SK-N-SH (cell line): ENCODE measurements at regions not wholly inside any gene's neighbourhood (a gene's known extent, or its start where the extent isn't known, plus 50 kb on each side); places are given as distances from the start of the nearest gene placed in this dataset.

Source experiments
- CTCF ChIA-PET: fragments of 300-600, 350-600 bp; formaldehyde crosslinking; extraction: SDS; loops from one replicate; lab custom pipeline; 2021; lab: Yijun Ruan, JAX
- POLR2A ChIA-PET: fragments of 350-600 bp; sonication (Branson Sonifier 250); formaldehyde crosslinking; extraction: SDS; loops from one replicate; lab custom pipeline; 2020; ENCODE audit warnings: antibody characterized with exemption, inconsistent platforms; lab: Yijun Ruan, JAX
- DNase-seq: peaks from one replicate; pipeline ENCODE4 v3.0.0; 2012
- H2AFZ ChIP-seq: fragments of 200-600 bp; sonication (generic); 2 replicates; pipeline ENCODE4 v1.8.1; 2016; ENCODE audit warnings: antibody characterized with exemption, mild to moderate bottlenecking, low read depth
- H3F3A ChIP-seq: fragments of 200-600 bp; sonication (generic); replicated peaks from 2 replicates; pipeline ENCODE3; 2016; ENCODE audit warnings: antibody characterized with exemption, mild to moderate bottlenecking; ENCODE audit not compliant: insufficient read depth
- H3K27ac ChIP-seq, 2 experiments: fragments of 200-500 bp in 1 of 2; fragments of 200-600 bp in 1 of 2; sonication (Bioruptor generic) in 1 of 2; sonication (generic), shearing (Covaris generic) in 1 of 2; 2 replicates each; pipeline versions ENCODE4 v1.5.1 to v1.6.1; 2014 to 2016; ENCODE audit warnings: low read depth in 2 of 2, inconsistent platforms in 1 of 2, low read length in 1 of 2, mild to moderate bottlenecking in 1 of 2, mixed read lengths in 1 of 2
- H3K27me3 ChIP-seq: fragments of 200-600 bp; sonication (generic), shearing (Covaris generic); 2 replicates; pipeline ENCODE4 v1.6.1; 2016; ENCODE audit warnings: mixed run types; ENCODE audit not compliant: insufficient read depth
- H3K36me3 ChIP-seq, 2 experiments: fragments of 200-500 bp in 1 of 2; fragments of 200-600 bp in 1 of 2; sonication (Bioruptor generic) in 1 of 2; sonication (generic) in 1 of 2; replicated peaks in 1 of 2; 2 replicates each; pipeline versions ENCODE3 to v1.5.1; 2014 to 2016; ENCODE audit warnings: low read length in 1 of 2, mild to moderate bottlenecking in 1 of 2; ENCODE audit not compliant: insufficient read depth in 2 of 2, control insufficient read depth in 1 of 2
- H3K4me1 ChIP-seq, 2 experiments: fragments of 200-500 bp in 1 of 2; fragments of 200-600 bp in 1 of 2; sonication (Bioruptor generic) in 1 of 2; sonication (generic), shearing (Covaris generic) in 1 of 2; 2 replicates each; pipeline versions ENCODE4 v1.5.1 to v1.6.1; 2014 to 2016; ENCODE audit warnings: low read depth in 1 of 2, low read length in 1 of 2, mixed run types in 1 of 2; ENCODE audit not compliant: insufficient read depth in 2 of 2, control insufficient read depth in 1 of 2
- H3K4me2 ChIP-seq: fragments of 200-600 bp; sonication (generic), shearing (Covaris generic); 2 replicates; pipeline ENCODE4 v1.6.1; 2017; ENCODE audit warnings: mixed run types
- H3K4me3 ChIP-seq, 2 experiments: fragments of 200-500 bp in 1 of 2; fragments of 200-600 bp in 1 of 2; sonication (Bioruptor generic) in 1 of 2; sonication (generic), shearing (Covaris generic) in 1 of 2; 2 replicates each; pipeline versions ENCODE4 v1.5.1 to v1.8.1; 2014 to 2016; ENCODE audit warnings: low read depth in 2 of 2, inconsistent platforms in 1 of 2, low read length in 1 of 2, mild to moderate bottlenecking in 1 of 2, mixed read lengths in 1 of 2, moderate library complexity in 1 of 2
- H3K79me2 ChIP-seq: fragments of 200-600 bp; sonication (generic); 2 replicates; pipeline ENCODE4 v1.8.1; 2017; ENCODE audit warnings: mild to moderate bottlenecking; ENCODE audit not compliant: insufficient read depth
- H3K9ac ChIP-seq: fragments of 200-600 bp; sonication (generic); 2 replicates; pipeline ENCODE4 v1.6.1; 2017; ENCODE audit warnings: mixed run types
- H3K9me2 ChIP-seq: fragments of 200-600 bp; sonication (generic); 2 replicates; pipeline ENCODE4 v1.6.1; 2017; ENCODE audit warnings: mixed run types
- H3K9me3 ChIP-seq: fragments of 200-600 bp; sonication (generic); 2 replicates; pipeline ENCODE4 v1.6.1; 2017; ENCODE audit warnings: mixed run types, mild to moderate bottlenecking, moderate library complexity
- H4K20me1 ChIP-seq: fragments of 200-600 bp; sonication (generic); 2 replicates; pipeline ENCODE4 v1.6.1; 2017; ENCODE audit warnings: mild to moderate bottlenecking, mixed run types; ENCODE audit not compliant: insufficient read depth
- EZH2phosphoT487 ChIP-seq: fragments of 200-600 bp; sonication (generic); IDR thresholded peaks from 2 replicates; pipeline ENCODE4 v1.6.1; 2017; ENCODE audit warnings: low read depth, mixed run types, mild to moderate bottlenecking, antibody characterized with exemption, moderate library complexity, borderline replicate concordance
- FOXJ3 ChIP-seq: sonication (generic); formaldehyde crosslinking; IDR thresholded peaks from 2 replicates; pipeline ENCODE4 v1.5.1; 2020; ENCODE audit warnings: mild to moderate bottlenecking, missing genetic modification reagents
- FOXM1 ChIP-seq: IDR thresholded peaks from 2 replicates; pipeline ENCODE4 v1.4.0; 2012; ENCODE audit warnings: low read depth, mild to moderate bottlenecking
- MXI1 ChIP-seq: IDR thresholded peaks from 2 replicates; pipeline ENCODE4 v1.6.1; 2012; ENCODE audit warnings: mild to moderate bottlenecking, low read depth, low read length, improper control_type of control experiment
- RAD21 ChIP-seq: IDR thresholded peaks from 2 replicates; pipeline ENCODE4 v1.6.1; 2012; ENCODE audit warnings: mild to moderate bottlenecking, low read length
- RCOR1 ChIP-seq: fragments of 150-350 bp; IDR thresholded peaks from 2 replicates; pipeline ENCODE4 v1.6.1; 2017; ENCODE audit warnings: antibody characterized with exemption, low read length
- RFX5 ChIP-seq: IDR thresholded peaks from 2 replicates; pipeline ENCODE4 v1.6.1; 2012; ENCODE audit warnings: mild to moderate bottlenecking, improper control_type of control experiment, low read length
- TCF12 ChIP-seq: IDR thresholded peaks from 2 replicates; pipeline ENCODE4 v1.4.0; 2012
- WGBS: methylation state at CpG from one replicate; pipeline ENCODE4 v1.1.6; 2017; ENCODE audit warnings: low lambda C conversion rate; 5-methylcytosine and 5-hydroxymethylcytosine counted together
- TF ChIP-seq, protein P1 (sequence below): IDR thresholded peaks from 2 replicates; pipeline ENCODE4 v1.4.0; 2012; ENCODE audit warnings: low read depth, borderline replicate concordance
- TF ChIP-seq, protein P2 (sequence below): IDR thresholded peaks from 2 replicates; pipeline ENCODE4 v1.4.0; 2012; ENCODE audit warnings: low read depth, borderline replicate concordance
- TF ChIP-seq, protein P3 (sequence below): IDR thresholded peaks from 2 replicates; pipeline ENCODE4 v1.6.1; 2012; ENCODE audit warnings: mild to moderate bottlenecking, low read depth, low read length, moderate library complexity
- TF ChIP-seq, protein P4 (sequence below): IDR thresholded peaks from 2 replicates; pipeline ENCODE4; 2012
- TF ChIP-seq, protein P5 (sequence below): IDR thresholded peaks from 2 replicates; pipeline ENCODE4 v1.4.0; 2012; ENCODE audit warnings: low read depth

DNA sequence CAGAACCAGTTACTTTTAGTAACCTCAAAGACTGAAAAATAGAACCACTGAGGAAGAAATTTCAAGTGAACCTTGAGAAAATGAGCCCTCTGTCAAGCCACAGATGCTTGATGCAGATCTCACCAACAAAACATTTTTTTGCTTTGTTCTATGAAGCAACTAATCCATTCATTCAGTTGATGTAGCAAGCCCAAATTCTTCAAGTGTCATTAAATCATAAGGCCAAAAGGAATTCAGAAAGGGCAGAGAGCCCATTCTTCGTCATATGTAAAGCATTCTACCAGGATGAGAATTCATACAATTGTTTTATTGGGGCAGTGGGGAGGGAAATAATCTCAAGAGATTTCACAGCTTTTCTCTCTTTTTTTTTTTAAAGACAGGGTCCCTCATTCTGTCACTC is 218.0 kb upstream of the RGS6 start (continued):
- TF ChIP-seq, protein P1, sequence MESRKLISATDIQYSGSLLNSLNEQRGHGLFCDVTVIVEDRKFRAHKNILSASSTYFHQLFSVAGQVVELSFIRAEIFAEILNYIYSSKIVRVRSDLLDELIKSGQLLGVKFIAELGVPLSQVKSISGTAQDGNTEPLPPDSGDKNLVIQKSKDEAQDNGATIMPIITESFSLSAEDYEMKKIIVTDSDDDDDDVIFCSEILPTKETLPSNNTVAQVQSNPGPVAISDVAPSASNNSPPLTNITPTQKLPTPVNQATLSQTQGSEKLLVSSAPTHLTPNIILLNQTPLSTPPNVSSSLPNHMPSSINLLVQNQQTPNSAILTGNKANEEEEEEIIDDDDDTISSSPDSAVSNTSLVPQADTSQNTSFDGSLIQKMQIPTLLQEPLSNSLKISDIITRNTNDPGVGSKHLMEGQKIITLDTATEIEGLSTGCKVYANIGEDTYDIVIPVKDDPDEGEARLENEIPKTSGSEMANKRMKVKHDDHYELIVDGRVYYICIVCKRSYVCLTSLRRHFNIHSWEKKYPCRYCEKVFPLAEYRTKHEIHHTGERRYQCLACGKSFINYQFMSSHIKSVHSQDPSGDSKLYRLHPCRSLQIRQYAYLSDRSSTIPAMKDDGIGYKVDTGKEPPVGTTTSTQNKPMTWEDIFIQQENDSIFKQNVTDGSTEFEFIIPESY, result no peak
- TF ChIP-seq, all 33 proteins: peak for 7

DNA sequence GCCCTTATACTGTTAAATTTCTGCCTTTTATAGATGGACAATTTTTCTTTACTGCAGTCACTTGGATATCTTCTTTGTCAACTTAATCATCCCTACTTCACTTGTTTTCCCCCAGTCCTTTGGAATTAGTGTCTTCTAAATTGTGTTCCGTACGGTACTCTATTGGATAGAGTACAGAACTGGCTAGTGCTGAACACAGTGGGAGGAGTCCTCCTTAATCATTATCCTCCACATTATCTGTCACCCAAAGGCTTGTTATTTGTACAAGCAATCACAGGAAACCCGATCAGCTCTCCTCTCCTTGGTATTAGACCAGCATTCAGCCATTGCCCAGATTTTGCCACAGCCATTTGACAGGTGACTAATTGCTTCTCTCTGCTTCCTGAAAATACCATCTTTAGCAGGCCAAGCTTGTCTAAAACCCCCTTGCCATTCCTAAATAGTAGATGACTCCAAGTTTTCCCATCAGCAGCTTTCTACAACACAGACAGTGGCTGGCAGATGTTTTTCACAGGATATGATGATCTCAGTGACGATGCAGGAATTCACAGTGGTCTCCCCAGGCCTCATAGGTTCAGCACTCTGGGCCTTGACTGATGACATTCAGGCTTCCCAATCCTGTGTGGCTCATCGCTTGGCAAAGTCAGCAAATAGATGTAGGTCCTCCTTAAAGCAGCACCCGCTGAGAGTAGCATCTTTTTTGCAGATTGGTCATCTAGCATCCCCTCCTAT is 216.0 kb upstream of the RGS6 start:
- peaks cover 43% of the 10 kb centered on the region for H3F3A ChIP-seq
- H3K4me1 ChIP-seq, result peaks cover 5 to 59% of the 10 kb centered on the region in 2 experiments
- H3K9me2 ChIP-seq, result no peaks in the 10 kb centered on the region
- H3K4me2 ChIP-seq, result peak overlapping the region; percentile 25; the same call in 1 of the 2 replicates
- no peak for TF ChIP-seq RFX5
- TF ChIP-seq, protein P2, sequence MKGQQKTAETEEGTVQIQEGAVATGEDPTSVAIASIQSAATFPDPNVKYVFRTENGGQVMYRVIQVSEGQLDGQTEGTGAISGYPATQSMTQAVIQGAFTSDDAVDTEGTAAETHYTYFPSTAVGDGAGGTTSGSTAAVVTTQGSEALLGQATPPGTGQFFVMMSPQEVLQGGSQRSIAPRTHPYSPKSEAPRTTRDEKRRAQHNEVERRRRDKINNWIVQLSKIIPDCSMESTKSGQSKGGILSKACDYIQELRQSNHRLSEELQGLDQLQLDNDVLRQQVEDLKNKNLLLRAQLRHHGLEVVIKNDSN, result no peak
- no peak for TF ChIP-seq FOXJ3 (CRISPR knock-in tag)
- TF ChIP-seq TCF12, result 0 out of 2 replicates have a peak, but pooled peaks have one; percentile 6
- no peak for TF ChIP-seq FOXM1
- TF ChIP-seq, protein P3, sequence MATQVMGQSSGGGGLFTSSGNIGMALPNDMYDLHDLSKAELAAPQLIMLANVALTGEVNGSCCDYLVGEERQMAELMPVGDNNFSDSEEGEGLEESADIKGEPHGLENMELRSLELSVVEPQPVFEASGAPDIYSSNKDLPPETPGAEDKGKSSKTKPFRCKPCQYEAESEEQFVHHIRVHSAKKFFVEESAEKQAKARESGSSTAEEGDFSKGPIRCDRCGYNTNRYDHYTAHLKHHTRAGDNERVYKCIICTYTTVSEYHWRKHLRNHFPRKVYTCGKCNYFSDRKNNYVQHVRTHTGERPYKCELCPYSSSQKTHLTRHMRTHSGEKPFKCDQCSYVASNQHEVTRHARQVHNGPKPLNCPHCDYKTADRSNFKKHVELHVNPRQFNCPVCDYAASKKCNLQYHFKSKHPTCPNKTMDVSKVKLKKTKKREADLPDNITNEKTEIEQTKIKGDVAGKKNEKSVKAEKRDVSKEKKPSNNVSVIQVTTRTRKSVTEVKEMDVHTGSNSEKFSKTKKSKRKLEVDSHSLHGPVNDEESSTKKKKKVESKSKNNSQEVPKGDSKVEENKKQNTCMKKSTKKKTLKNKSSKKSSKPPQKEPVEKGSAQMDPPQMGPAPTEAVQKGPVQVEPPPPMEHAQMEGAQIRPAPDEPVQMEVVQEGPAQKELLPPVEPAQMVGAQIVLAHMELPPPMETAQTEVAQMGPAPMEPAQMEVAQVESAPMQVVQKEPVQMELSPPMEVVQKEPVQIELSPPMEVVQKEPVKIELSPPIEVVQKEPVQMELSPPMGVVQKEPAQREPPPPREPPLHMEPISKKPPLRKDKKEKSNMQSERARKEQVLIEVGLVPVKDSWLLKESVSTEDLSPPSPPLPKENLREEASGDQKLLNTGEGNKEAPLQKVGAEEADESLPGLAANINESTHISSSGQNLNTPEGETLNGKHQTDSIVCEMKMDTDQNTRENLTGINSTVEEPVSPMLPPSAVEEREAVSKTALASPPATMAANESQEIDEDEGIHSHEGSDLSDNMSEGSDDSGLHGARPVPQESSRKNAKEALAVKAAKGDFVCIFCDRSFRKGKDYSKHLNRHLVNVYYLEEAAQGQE, result no peak
- TF ChIP-seq RAD21, result no peak
- TF ChIP-seq, protein P4, sequence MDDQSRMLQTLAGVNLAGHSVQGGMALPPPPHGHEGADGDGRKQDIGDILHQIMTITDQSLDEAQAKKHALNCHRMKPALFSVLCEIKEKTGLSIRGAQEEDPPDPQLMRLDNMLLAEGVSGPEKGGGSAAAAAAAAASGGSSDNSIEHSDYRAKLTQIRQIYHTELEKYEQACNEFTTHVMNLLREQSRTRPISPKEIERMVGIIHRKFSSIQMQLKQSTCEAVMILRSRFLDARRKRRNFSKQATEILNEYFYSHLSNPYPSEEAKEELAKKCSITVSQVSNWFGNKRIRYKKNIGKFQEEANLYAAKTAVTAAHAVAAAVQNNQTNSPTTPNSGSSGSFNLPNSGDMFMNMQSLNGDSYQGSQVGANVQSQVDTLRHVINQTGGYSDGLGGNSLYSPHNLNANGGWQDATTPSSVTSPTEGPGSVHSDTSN, result peak; percentile 52
- TF ChIP-seq, protein P5, sequence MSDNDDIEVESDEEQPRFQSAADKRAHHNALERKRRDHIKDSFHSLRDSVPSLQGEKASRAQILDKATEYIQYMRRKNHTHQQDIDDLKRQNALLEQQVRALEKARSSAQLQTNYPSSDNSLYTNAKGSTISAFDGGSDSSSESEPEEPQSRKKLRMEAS, result no peak
- TF ChIP-seq RCOR1, result no peak
- no peak for TF ChIP-seq MXI1
- no peak for TF ChIP-seq EZH2phosphoT487
- TF ChIP-seq, all 33 proteins: peak for 2
- Histone ChIP-seq H3K27ac (peak overlapping the region in 1 of 2 experiments; percentile 88; a peak in 2 of 4 replicates), H3K9ac (no peak overlapping the region), H2AFZ (no peak overlapping the region), H3K79me2 (peaks cover 10% of the 10 kb centered on the region; the same call in 1 of the 2 replicates), H3K36me3 (peaks cover 0 to 4% of the 10 kb centered on the region in 2 experiments), H3K27me3 (no peaks in the 10 kb centered on the region), H3K4me3 (no peak overlapping the region), H3K9me3 (no peaks in the 10 kb centered on the region), H4K20me1 (no peaks in the 10 kb centered on the region)
- 94% methylated on average over 6 of the region's 6 CpGs for WGBS
- ChIA-PET POLR2A (interaction anchor here (0.6 kb wide), 1 partner anchor 1022 kb away, joined by 4 read pairs; no protein-coding TSS in a partner anchor), CTCF (interaction anchor here (0.7 to 5.1 kb wide), 3 partner anchors 8 to 154 kb away, joined by 4 to 20 read pairs (median 4); no protein-coding TSS in a partner anchor)
- DNase-seq, result no peak
